B cell (primary cell): ENCODE measurements at regions not wholly inside any gene's neighbourhood (a gene's known extent, or its start where the extent isn't known, plus 50 kb on each side); places are given as distances from the start of the nearest gene placed in this dataset.

Experiments used
- EZH2 ChIP-seq: IDR thresholded peaks from 2 replicates; pipeline ENCODE4 v1.6.1; 2012; ENCODE audit warnings: borderline replicate concordance, low read depth, mild to moderate bottlenecking, moderate library complexity, low read length; ENCODE audit not compliant: insufficient read depth, poor library complexity, severe bottlenecking
- TF ChIP-seq, protein P1 (sequence below): fragments of 200-600 bp; IDR thresholded peaks from one replicate; pipeline ENCODE4 v1.8.0; 2022; ENCODE audit warnings: antibody characterized with exemption, mild to moderate bottlenecking

DNA sequence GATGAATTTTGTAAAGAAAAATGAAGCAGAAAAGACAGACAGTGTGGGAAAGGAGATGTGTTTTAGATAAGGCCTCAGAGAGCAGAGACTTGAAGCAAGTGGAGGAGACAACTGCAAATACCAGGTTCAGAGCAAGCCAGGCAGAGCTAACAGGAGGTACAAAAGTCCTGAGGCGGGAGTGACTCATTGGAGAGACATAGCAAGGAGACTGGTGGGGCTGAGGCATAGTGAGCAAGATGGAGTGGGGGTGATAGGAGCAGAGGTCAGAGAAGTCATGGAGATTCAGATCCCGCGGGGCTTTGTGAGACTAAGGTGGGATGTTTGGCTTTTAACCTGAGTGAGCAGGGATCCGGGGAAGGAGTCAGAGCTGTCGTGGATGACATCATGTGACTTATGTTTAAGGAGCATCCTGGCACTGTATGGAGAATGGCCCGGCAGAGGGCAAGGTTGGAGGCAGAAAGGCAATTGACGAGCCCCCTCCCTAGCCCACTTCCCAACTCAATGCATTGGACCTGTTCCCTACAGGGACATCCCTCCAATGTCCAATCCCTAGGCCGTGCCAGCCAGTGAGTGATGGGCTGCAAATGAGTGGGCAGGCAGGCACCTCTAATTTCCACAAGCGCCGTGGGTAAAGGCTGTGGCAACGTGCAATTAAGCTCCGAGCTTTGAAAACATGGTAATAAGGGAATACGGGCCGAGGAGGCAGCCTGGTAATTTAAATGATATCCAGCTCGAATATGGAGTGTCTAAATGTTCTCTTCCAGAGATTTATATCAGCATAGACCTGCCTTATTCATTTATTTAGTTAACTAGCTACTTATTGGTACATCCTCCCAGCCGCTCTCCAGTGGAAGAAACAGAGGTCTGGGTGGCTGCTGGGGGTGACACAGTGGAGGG, 206.8 kb upstream of the LHX5 start:
- TF ChIP-seq, protein P1, sequence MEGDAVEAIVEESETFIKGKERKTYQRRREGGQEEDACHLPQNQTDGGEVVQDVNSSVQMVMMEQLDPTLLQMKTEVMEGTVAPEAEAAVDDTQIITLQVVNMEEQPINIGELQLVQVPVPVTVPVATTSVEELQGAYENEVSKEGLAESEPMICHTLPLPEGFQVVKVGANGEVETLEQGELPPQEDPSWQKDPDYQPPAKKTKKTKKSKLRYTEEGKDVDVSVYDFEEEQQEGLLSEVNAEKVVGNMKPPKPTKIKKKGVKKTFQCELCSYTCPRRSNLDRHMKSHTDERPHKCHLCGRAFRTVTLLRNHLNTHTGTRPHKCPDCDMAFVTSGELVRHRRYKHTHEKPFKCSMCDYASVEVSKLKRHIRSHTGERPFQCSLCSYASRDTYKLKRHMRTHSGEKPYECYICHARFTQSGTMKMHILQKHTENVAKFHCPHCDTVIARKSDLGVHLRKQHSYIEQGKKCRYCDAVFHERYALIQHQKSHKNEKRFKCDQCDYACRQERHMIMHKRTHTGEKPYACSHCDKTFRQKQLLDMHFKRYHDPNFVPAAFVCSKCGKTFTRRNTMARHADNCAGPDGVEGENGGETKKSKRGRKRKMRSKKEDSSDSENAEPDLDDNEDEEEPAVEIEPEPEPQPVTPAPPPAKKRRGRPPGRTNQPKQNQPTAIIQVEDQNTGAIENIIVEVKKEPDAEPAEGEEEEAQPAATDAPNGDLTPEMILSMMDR, result no peak
- TF ChIP-seq EZH2, result no peak
